DND-41 (cell line): ENCODE measurements at regions not wholly inside any gene's neighbourhood (a gene's known extent, or its start where the extent isn't known, plus 50 kb on each side); places are given as distances from the start of the nearest gene placed in this dataset.

ENCODE experiments used
- CTCF ChIP-seq: IDR thresholded peaks from 2 replicates; pipeline ENCODE4 v1.5.1; 2012; ENCODE audit warnings: borderline replicate concordance, low read length, moderate library complexity, mild to moderate bottlenecking; ENCODE audit not compliant: poor library complexity, severe bottlenecking; ENCODE audit errors: extremely low read depth
- EZH2 ChIP-seq: IDR thresholded peaks from 3 replicates; pipeline ENCODE4 v1.6.1; 2012; ENCODE audit warnings: borderline replicate concordance, low read depth, mild to moderate bottlenecking, moderate library complexity, low read length, inconsistent platforms; ENCODE audit not compliant: severe bottlenecking

GRCh38 chrX:131802836-131803626, 220.1 kb upstream of the STK26 start:
- TF ChIP-seq CTCF (peak; percentile 36), EZH2 (no peak)
